ENCODE measurements at regions not wholly inside any gene's neighbourhood (a gene's known extent, or its start where the extent isn't known, plus 50 kb on each side); places are given as distances from the start of the nearest gene placed in this dataset.

DNA sequence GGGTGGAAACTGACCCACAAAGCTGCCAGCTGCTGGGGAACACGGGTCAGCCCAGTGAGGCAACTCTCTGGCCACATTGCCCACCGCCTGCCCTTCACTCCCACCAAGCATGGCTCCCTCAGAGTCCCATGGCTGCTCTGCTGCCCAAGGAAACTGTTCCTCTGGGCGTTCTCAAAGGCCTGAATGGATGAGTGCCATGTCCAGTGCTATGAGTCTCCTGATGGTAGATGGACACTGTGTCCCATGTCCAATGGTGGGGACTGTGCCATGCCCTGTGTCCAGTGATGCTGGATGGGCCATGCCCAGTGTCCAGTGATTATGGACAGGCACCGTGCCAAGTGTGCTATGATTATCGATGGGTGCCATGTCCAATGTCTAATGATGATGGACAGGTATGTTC, 88.8 kb downstream of the ANKRD10 start:
- TF ChIP-seq CTCF (IDR thresholded peaks at IDR 0.05) (no peak), EP300 (IDR thresholded peaks at IDR 0.05) (no peak)
